Mesenchymal stem cell (in vitro differentiated cells and primary cell): ENCODE measurements at regions not wholly inside any gene's neighbourhood (a gene's known extent, or its start where the extent isn't known, plus 50 kb on each side); places are given as distances from the start of the nearest gene placed in this dataset.
A peak's percentile ranks its signal among the peaks of the same experiment; 100 is the strongest.

ENCODE experiments used
- DNase-seq: peaks from one replicate; pipeline ENCODE4 v3.0.0-alpha.2; 2013
- H2AFZ ChIP-seq: one replicate; pipeline ENCODE4 v1.6.1; 2013; ENCODE audit warnings: low read depth, mild to moderate bottlenecking, control low read depth, inconsistent platforms, low read length, moderate library complexity
- H2AK5ac ChIP-seq: 2 replicates; pipeline ENCODE4 v1.6.1; 2013; ENCODE audit warnings: low read length, moderate library complexity, mild to moderate bottlenecking, inconsistent platforms; ENCODE audit not compliant: severe bottlenecking
- H2BK120ac ChIP-seq: one replicate; pipeline ENCODE4 v1.6.1; 2013; ENCODE audit warnings: low read depth, mild to moderate bottlenecking, inconsistent platforms, low read length, moderate library complexity
- H2BK12ac ChIP-seq, 2 experiments: one replicate each; pipeline ENCODE4 v1.6.1; 2013; ENCODE audit warnings: inconsistent platforms in 2 of 2, low read length in 2 of 2, mild to moderate bottlenecking in 2 of 2, moderate library complexity in 2 of 2, control low read depth in 1 of 2
- H2BK15ac ChIP-seq: one replicate; pipeline ENCODE4 v1.6.1; 2013; ENCODE audit warnings: mild to moderate bottlenecking, low read depth, inconsistent platforms; ENCODE audit not compliant: poor library complexity, severe bottlenecking
- H2BK5ac ChIP-seq: 2 replicates; pipeline ENCODE4 v1.6.1; 2013; ENCODE audit warnings: low read depth, mild to moderate bottlenecking, low read length, control low read depth, inconsistent platforms; ENCODE audit not compliant: poor library complexity, severe bottlenecking
- H3K14ac ChIP-seq, 2 experiments: one replicate each; pipeline ENCODE4 v1.6.1; 2013; ENCODE audit warnings: inconsistent platforms in 2 of 2, low read length in 2 of 2, control low read depth in 1 of 2, mild to moderate bottlenecking in 1 of 2, moderate library complexity in 1 of 2
- H3K18ac ChIP-seq, 2 experiments: one replicate each; pipeline ENCODE4 v1.6.1; 2013; ENCODE audit warnings: inconsistent platforms in 2 of 2, low read length in 2 of 2, control low read depth in 1 of 2, low read depth in 1 of 2, mild to moderate bottlenecking in 1 of 2
- H3K23ac ChIP-seq, 2 experiments: one replicate each; pipeline ENCODE4 v1.6.1; 2013; ENCODE audit warnings: inconsistent platforms in 2 of 2, low read length in 2 of 2, mild to moderate bottlenecking in 2 of 2, moderate library complexity in 2 of 2, control low read depth in 1 of 2
- H3K27ac ChIP-seq: 2 replicates; pipeline ENCODE4 v1.5.1; 2013; ENCODE audit warnings: mild to moderate bottlenecking, moderate library complexity, low read length, control low read depth, inconsistent platforms; ENCODE audit not compliant: poor library complexity, severe bottlenecking
- H3K27me3 ChIP-seq, 2 experiments: 2 replicates each; pipeline versions ENCODE4 v1.6.1 to v1.7.0; 2013; ENCODE audit warnings: low read length in 2 of 2, mild to moderate bottlenecking in 2 of 2, moderate library complexity in 2 of 2, control low read depth in 1 of 2, inconsistent platforms in 1 of 2; ENCODE audit not compliant: control insufficient read depth in 1 of 2, insufficient read depth in 1 of 2
- H3K36me3 ChIP-seq, 2 experiments: 2 replicates each; pipeline versions ENCODE4 v1.6.1 to v1.7.0; 2013; ENCODE audit warnings: low read length in 2 of 2, control low read depth in 1 of 2, inconsistent platforms in 1 of 2, low read depth in 1 of 2, mild to moderate bottlenecking in 1 of 2; ENCODE audit not compliant: insufficient read depth in 2 of 2, control insufficient read depth in 1 of 2
- H3K4ac ChIP-seq, 2 experiments: one replicate each; pipeline ENCODE4 v1.6.1; 2013; ENCODE audit warnings: inconsistent platforms in 2 of 2, low read length in 2 of 2, mild to moderate bottlenecking in 2 of 2, moderate library complexity in 2 of 2, control low read depth in 1 of 2, low read depth in 1 of 2
- H3K4me1 ChIP-seq: 2 replicates; pipeline ENCODE4 v1.6.1; 2013; ENCODE audit warnings: low read depth, low read length, control low read depth; ENCODE audit not compliant: control insufficient read depth, insufficient read depth
- H3K4me2 ChIP-seq: 2 replicates; pipeline ENCODE4 v1.6.1; 2013; ENCODE audit warnings: low read length, mild to moderate bottlenecking, inconsistent platforms; ENCODE audit not compliant: poor library complexity, severe bottlenecking
- H3K4me3 ChIP-seq, 2 experiments: 2 replicates each; pipeline versions ENCODE4 v1.5.1 to v1.7.0; 2013; ENCODE audit warnings: low read length in 2 of 2, mild to moderate bottlenecking in 2 of 2, control low read depth in 1 of 2, low read depth in 1 of 2; ENCODE audit not compliant: insufficient read depth in 1 of 2
- H3K79me1 ChIP-seq: replicated peaks from 2 replicates; pipeline ENCODE4 v1.6.1; 2013; ENCODE audit warnings: mild to moderate bottlenecking, control low read depth, low read length, inconsistent platforms; ENCODE audit not compliant: poor library complexity, severe bottlenecking
- H3K9ac ChIP-seq: 2 replicates; pipeline ENCODE4 v1.7.0; 2013; ENCODE audit warnings: mild to moderate bottlenecking, low read length, moderate library complexity
- H3K9me3 ChIP-seq: 2 replicates; pipeline ENCODE4 v1.7.0; 2013; ENCODE audit warnings: mild to moderate bottlenecking, low read length; ENCODE audit not compliant: control insufficient read depth
- H4K8ac ChIP-seq: one replicate; pipeline ENCODE4 v1.6.1; 2013; ENCODE audit warnings: inconsistent platforms, mild to moderate bottlenecking, low read length, moderate library complexity
- H4K91ac ChIP-seq: one replicate; pipeline ENCODE4 v1.6.1; 2013; ENCODE audit warnings: mild to moderate bottlenecking, low read length, inconsistent platforms
- WGBS: methylation state at CpG from one replicate; pipeline ENCODE4 v1.1.7; 2013; ENCODE audit warnings: mixed read lengths; 5-methylcytosine and 5-hydroxymethylcytosine counted together

DNA sequence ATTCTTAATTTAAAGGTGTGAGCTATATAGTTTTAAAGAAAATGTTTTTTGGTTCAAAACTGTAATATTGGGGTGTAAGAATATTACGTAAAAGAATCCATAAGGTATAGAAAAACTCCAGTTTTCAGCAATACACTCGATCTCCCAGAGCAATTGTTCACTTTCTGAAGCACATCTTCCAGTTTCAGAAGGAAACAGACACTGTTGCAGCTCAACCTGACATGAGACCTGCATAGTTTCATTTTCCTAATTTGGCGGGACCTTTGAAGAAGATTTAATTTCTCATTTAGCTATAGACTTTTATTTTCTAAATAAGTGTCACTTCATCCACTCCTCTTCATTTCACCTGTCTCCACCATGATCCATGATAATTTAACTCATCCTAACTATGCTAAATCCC, 281.5 kb downstream of the HTR1B start:
- Histone ChIP-seq H2BK12ac (no peak overlapping the region), H3K9me3 (peaks cover 8% of the 10 kb centered on the region), H3K18ac (no peak overlapping the region), H3K14ac (no peak overlapping the region), H3K79me1 (peaks cover 11% of the 10 kb centered on the region), H3K27me3 (no peaks in the 10 kb centered on the region), H4K91ac (no peak overlapping the region), H2BK5ac (no peak overlapping the region), H4K8ac (no peak overlapping the region), H3K23ac (no peak overlapping the region), H2AFZ (no peak overlapping the region), H3K27ac (no peak overlapping the region), H3K4me3 (no peak overlapping the region), H2AK5ac (no peak overlapping the region), H3K4ac (no peak overlapping the region), H2BK15ac (no peak overlapping the region), H3K9ac (no peak overlapping the region), H3K36me3 (no peaks in the 10 kb centered on the region), H3K4me2 (no peak overlapping the region), H3K4me1 (no peaks in the 10 kb centered on the region), H2BK120ac (no peak overlapping the region)
- DNase-seq: no peak
- WGBS: 100% methylated on average over 2 of the region's 3 CpGs

DNA sequence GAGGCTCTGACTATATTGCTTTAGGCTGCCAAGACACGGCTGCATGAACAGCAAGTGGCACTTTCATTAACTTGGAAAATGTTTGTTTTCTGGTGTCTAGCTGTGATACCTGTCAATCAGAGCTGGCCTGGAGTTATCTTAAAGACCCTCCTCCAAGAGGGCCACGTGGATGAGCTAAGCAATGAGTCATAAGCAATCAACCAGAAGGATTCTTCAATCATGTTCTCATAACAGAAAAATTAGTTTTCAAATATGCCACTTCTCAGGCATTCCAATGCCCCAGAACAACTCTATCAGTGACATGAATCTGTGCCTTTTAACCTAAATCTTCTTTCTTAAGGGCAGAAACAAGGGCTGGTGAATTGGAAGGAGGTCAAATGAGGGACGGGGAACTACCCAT, 283.0 kb downstream of the HTR1B start:
- H3K27ac ChIP-seq: no peak overlapping the region
- WGBS: 49% methylated on average over 2 of the region's 3 CpGs

DNA sequence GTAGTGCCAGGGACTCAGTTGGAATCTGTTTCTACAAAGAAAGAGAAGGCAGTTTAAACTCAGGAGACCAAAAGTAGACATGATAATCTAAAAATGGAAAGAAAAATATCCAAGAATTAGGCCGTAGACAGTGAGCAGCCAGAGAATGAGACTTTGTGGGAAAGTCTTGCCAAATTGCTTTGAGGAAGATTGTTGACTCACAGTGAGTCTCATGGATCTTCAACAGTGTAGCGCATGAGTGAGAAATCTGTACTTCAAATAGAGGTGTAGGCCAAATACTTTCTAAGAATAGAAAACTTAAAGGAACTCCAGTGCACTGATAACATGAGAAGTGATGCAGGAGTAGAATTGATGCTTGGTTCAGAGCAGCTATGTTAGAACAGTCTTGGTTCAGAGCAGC, 284.5 kb downstream of the HTR1B start:
- H2BK5ac ChIP-seq: no peak overlapping the region

More for the DNA sequence above, 283.0 kb downstream of the HTR1B start:
- H3K79me1 ChIP-seq: peaks cover 7% of the 10 kb centered on the region
- no peak overlapping the region for H4K91ac ChIP-seq
- H2BK12ac ChIP-seq: no peak overlapping the region
- no peak overlapping the region for H3K9ac ChIP-seq
- no peak overlapping the region for H3K4me2 ChIP-seq
- no peaks in the 10 kb centered on the region for H3K27me3 ChIP-seq
- H3K18ac ChIP-seq: no peak overlapping the region
- no peak overlapping the region for H2AK5ac ChIP-seq
- H4K8ac ChIP-seq: no peak overlapping the region
- H3K9me3 ChIP-seq: peaks cover 8% of the 10 kb centered on the region
- no peak overlapping the region for H3K4me3 ChIP-seq
- no peaks in the 10 kb centered on the region for H3K36me3 ChIP-seq
- no peak overlapping the region for H2BK5ac ChIP-seq
- H2BK15ac ChIP-seq: no peak overlapping the region
- H2AFZ ChIP-seq: no peak overlapping the region
- H3K4me1 ChIP-seq: no peaks in the 10 kb centered on the region
- DNase-seq: no peak
- H2BK120ac ChIP-seq: no peak overlapping the region
- H3K23ac ChIP-seq: no peak overlapping the region
- no peak overlapping the region for H3K14ac ChIP-seq
- no peak overlapping the region for H3K4ac ChIP-seq

DNA sequence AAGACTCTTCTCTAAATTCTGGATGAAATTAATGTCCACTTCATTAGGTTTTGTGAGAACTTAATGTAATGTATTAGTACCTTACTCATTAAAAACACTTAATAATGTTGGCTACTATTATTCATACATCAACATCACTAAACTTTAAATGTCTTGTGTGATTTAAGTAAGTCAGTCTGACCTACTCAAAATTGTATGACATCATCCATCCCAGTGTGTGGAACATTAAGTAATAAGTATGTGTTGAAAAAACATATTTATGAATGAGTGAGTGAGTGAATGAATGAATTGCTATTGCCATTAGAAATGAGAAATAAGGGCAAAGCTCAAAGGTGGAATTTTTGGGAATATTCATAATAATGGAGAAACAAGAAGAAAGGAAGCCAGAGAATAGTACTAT, 285.8 kb downstream of the HTR1B start:
- Histone ChIP-seq H3K18ac (no peak overlapping the region), H3K9ac (no peak overlapping the region), H2BK12ac (no peak overlapping the region), H3K27ac (no peak overlapping the region), H3K4me2 (no peak overlapping the region), H4K8ac (no peak overlapping the region), H3K4me3 (no peak overlapping the region), H2BK120ac (no peak overlapping the region), H3K4me1 (no peaks in the 10 kb centered on the region), H3K9me3 (no peaks in the 10 kb centered on the region), H3K79me1 (peaks cover 4% of the 10 kb centered on the region), H2AK5ac (no peak overlapping the region), H3K14ac (no peak overlapping the region), H4K91ac (no peak overlapping the region), H2BK5ac (no peak overlapping the region), H3K4ac (no peak overlapping the region), H3K36me3 (peaks cover 0 to 17% of the 10 kb centered on the region in 2 experiments), H3K23ac (no peak overlapping the region), H2BK15ac (no peak overlapping the region), H2AFZ (no peak overlapping the region), H3K27me3 (no peaks in the 10 kb centered on the region)
- no peak for DNase-seq

More for the DNA sequence above, 284.5 kb downstream of the HTR1B start:
- Histone ChIP-seq H3K9ac (no peak overlapping the region), H3K23ac (no peak overlapping the region), H3K14ac (no peak overlapping the region), H3K18ac (no peak overlapping the region), H4K91ac (no peak overlapping the region), H3K4ac (no peak overlapping the region), H3K27ac (no peak overlapping the region), H3K4me1 (no peaks in the 10 kb centered on the region), H3K79me1 (peaks cover 5% of the 10 kb centered on the region), H2AFZ (no peak overlapping the region), H2BK12ac (no peak overlapping the region), H3K27me3 (no peaks in the 10 kb centered on the region), H2AK5ac (no peak overlapping the region), H3K4me2 (no peak overlapping the region), H2BK15ac (no peak overlapping the region), H3K36me3 (peaks cover 0 to 5% of the 10 kb centered on the region in 2 experiments), H3K4me3 (no peak overlapping the region), H2BK120ac (no peak overlapping the region), H4K8ac (no peak overlapping the region), H3K9me3 (peaks cover 1% of the 10 kb centered on the region)
- DNase-seq: peak; percentile 31
- 92% methylated on average over 2 of the region's 2 CpGs for WGBS
